ENCODE measurements at regions not wholly inside any gene's neighbourhood (a gene's known extent, or its start where the extent isn't known, plus 50 kb on each side); places are given as distances from the start of the nearest gene placed in this dataset.

- TF ChIP-seq, protein P1, sequence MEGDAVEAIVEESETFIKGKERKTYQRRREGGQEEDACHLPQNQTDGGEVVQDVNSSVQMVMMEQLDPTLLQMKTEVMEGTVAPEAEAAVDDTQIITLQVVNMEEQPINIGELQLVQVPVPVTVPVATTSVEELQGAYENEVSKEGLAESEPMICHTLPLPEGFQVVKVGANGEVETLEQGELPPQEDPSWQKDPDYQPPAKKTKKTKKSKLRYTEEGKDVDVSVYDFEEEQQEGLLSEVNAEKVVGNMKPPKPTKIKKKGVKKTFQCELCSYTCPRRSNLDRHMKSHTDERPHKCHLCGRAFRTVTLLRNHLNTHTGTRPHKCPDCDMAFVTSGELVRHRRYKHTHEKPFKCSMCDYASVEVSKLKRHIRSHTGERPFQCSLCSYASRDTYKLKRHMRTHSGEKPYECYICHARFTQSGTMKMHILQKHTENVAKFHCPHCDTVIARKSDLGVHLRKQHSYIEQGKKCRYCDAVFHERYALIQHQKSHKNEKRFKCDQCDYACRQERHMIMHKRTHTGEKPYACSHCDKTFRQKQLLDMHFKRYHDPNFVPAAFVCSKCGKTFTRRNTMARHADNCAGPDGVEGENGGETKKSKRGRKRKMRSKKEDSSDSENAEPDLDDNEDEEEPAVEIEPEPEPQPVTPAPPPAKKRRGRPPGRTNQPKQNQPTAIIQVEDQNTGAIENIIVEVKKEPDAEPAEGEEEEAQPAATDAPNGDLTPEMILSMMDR (IDR thresholded peaks at IDR 0.05) = no peak
- TF ChIP-seq POLR2A (IDR thresholded peaks at IDR 0.05) (no peak), POLR2AphosphoS5 (IDR thresholded peaks at IDR 0.05) (no peak), EP300 (IDR thresholded peaks at IDR 0.05) (no peak)
These were observed 177.7 kb upstream of the PRSS1 start for GRCh38 chr7:142571581-142571980.
